GM21367 (cell line): ENCODE measurements at regions not wholly inside any gene's neighbourhood (a gene's known extent, or its start where the extent isn't known, plus 50 kb on each side); places are given as distances from the start of the nearest gene placed in this dataset.

ENCODE experiments used
- ATAC-seq: cut with Tn5 transposase; IDR thresholded peaks from one replicate; pipeline ENCODE4 v1.9.1; 2021; ENCODE audit not compliant: unreplicated experiment

- no peak for ATAC-seq
Measured at GRCh38 chr5:54621048-54621447, 103.5 kb downstream of the SNX18 start.

GRCh38 chr5:54620141-54620933, 102.8 kb downstream of the SNX18 start:
- no peak for ATAC-seq

GRCh38 chr5:54619731-54620130, 102.2 kb downstream of the SNX18 start:
- ATAC-seq = no peak

GRCh38 chr5:54616518-54617220, 99.1 kb downstream of the SNX18 start:
- no peak for ATAC-seq

GRCh38 chr5:54616031-54616430, 98.5 kb downstream of the SNX18 start:
- ATAC-seq = no peak

GRCh38 chr5:54615381-54615780, 97.8 kb downstream of the SNX18 start:
- ATAC-seq = no peak

GRCh38 chr5:54612711-54613110, 95.2 kb downstream of the SNX18 start:
- ATAC-seq = no peak

GRCh38 chr5:54611290-54611951, 93.9 kb downstream of the SNX18 start:
- no peak for ATAC-seq

- ATAC-seq = peak; percentile 94
Measured at GRCh38 chr5:54610197-54610944, 92.8 kb downstream of the SNX18 start.

- ATAC-seq = no peak
Measured at GRCh38 chr5:54608423-54609085, 91.0 kb downstream of the SNX18 start.

GRCh38 chr5:54607006-54607405, 89.4 kb downstream of the SNX18 start:
- no peak for ATAC-seq

GRCh38 chr5:54603372-54603771, 85.8 kb downstream of the SNX18 start:
- ATAC-seq = no peak

GRCh38 chr5:54602475-54602874, 84.9 kb downstream of the SNX18 start:
- ATAC-seq = no peak

- ATAC-seq = no peak
Measured at GRCh38 chr5:54601411-54602230, 84.1 kb downstream of the SNX18 start.
